SU-DHL-6 (cell line): ENCODE measurements at regions not wholly inside any gene's neighbourhood (a gene's known extent, or its start where the extent isn't known, plus 50 kb on each side); places are given as distances from the start of the nearest gene placed in this dataset.
A peak's percentile ranks its signal among the peaks of the same experiment; 100 is the strongest.

ENCODE experiments used
- H2AFZ ChIP-seq: fragments of 200-600 bp; sonication (generic); 2 replicates; pipeline ENCODE4 v1.6.1; 2014; ENCODE audit warnings: low read depth, mild to moderate bottlenecking, moderate library complexity, mixed read lengths, antibody characterized with exemption, low read length; ENCODE audit not compliant: severe bottlenecking
- H3F3A ChIP-seq: fragments of 200-600 bp; shearing (Covaris generic); 2 replicates; pipeline ENCODE4 v1.6.0; 2016; ENCODE audit warnings: antibody characterized with exemption, mild to moderate bottlenecking; ENCODE audit not compliant: insufficient read depth
- H3K27ac ChIP-seq: fragments of 200-600 bp; sonication (generic); 2 replicates; pipeline ENCODE4 v1.5.1; 2016; ENCODE audit warnings: low read depth, mild to moderate bottlenecking, low read length, moderate library complexity, mixed read lengths
- H3K27me3 ChIP-seq: fragments of 200-600 bp; sonication (generic), shearing (Covaris generic); 2 replicates; pipeline ENCODE4 v1.6.0; 2014; ENCODE audit warnings: mild to moderate bottlenecking, low read length
- H3K36me3 ChIP-seq: fragments of 200-600 bp; sonication (generic); 2 replicates; pipeline ENCODE4 v1.6.1; 2014; ENCODE audit warnings: mild to moderate bottlenecking, low read length, mixed read lengths
- H3K4me2 ChIP-seq: fragments of 300-600, 200-600 bp; shearing (Covaris generic), sonication (generic); 2 replicates; pipeline ENCODE4 v1.6.0; 2014; ENCODE audit warnings: low read length, low read depth, mild to moderate bottlenecking; ENCODE audit not compliant: poor library complexity, severe bottlenecking
- H3K4me3 ChIP-seq: fragments of 200-600 bp; sonication (generic); 2 replicates; pipeline ENCODE4 v1.5.1; 2014; ENCODE audit warnings: antibody characterized with exemption, low read length, mild to moderate bottlenecking, mixed read lengths; ENCODE audit not compliant: insufficient read depth, poor library complexity, severe bottlenecking
- H3K79me2 ChIP-seq: fragments of 200-600 bp; sonication (generic); 2 replicates; pipeline ENCODE4 v1.6.1; 2014; ENCODE audit warnings: mild to moderate bottlenecking, low read length, moderate library complexity; ENCODE audit not compliant: insufficient read depth
- H3K9ac ChIP-seq: fragments of 200-600 bp; sonication (generic); 2 replicates; pipeline ENCODE4 v1.7.0; 2014; ENCODE audit warnings: mild to moderate bottlenecking, low read length
- H3K9me2 ChIP-seq: fragments of 200-600 bp; sonication (generic); replicated peaks from 2 replicates; pipeline ENCODE4 v1.6.1; 2014; ENCODE audit warnings: low read length; ENCODE audit not compliant: insufficient read depth
- H3K9me3 ChIP-seq: fragments of 200-600 bp; sonication (generic); 2 replicates; pipeline ENCODE4 v1.6.1; 2014; ENCODE audit warnings: low read length, mixed read lengths; ENCODE audit not compliant: insufficient read depth
- H4K20me1 ChIP-seq: fragments of 200-600 bp; sonication (generic); 2 replicates; pipeline ENCODE4 v1.6.1; 2014; ENCODE audit warnings: low read depth, mild to moderate bottlenecking, antibody characterized with exemption, low read length, moderate library complexity, mixed read lengths
- CTCF ChIP-seq: fragments of 200-600 bp; sonication (generic); IDR thresholded peaks from one replicate; pipeline ENCODE4 v1.5.1; 2017; ENCODE audit warnings: antibody characterized with exemption, mild to moderate bottlenecking, low read length, moderate library complexity; ENCODE audit not compliant: insufficient read depth, poor library complexity, severe bottlenecking
- EZH2phosphoT487 ChIP-seq: fragments of 200-600 bp; sonication (generic), shearing (Covaris generic); conservative IDR thresholded peaks from 2 replicates; pipeline ENCODE4 v1.6.1; 2018; ENCODE audit warnings: mild to moderate bottlenecking, antibody characterized with exemption, low read length, moderate library complexity, mixed read lengths

DNA sequence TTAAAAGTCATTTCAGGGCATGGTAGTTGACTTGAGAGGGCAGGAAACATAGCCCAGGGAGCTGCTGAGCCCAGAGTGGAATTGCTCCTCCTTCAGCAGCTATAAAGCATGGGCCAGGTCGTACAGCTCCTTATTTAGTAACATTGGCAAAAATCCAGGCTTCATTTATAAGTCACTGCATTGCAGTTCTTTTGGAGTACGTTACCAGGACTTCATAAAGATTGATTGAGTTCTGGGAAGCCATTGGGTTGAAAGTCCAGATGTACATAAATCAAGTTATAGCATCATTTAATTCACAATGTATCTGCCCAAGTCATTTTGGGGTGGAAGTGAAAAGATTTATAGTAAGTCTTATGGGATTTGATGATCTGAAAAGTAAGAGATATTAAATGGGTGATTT is 53.0 kb upstream of the ANKEF1 start:
- TF ChIP-seq EZH2phosphoT487 (no peak), CTCF (no peak)
- H3K36me3 ChIP-seq, result no peaks in the 10 kb centered on the region
- no peak overlapping the region for H2AFZ ChIP-seq

GRCh38 chr20:9978397-9979004 is 56.3 kb upstream of the ANKEF1 start:
- Histone ChIP-seq H2AFZ (no peak overlapping the region), H3K9me2 (no peaks in the 10 kb centered on the region), H3F3A (no peaks in the 10 kb centered on the region), H3K4me2 (no peak overlapping the region), H3K79me2 (no peaks in the 10 kb centered on the region), H3K27ac (no peak overlapping the region), H3K9me3 (no peaks in the 10 kb centered on the region), H4K20me1 (no peaks in the 10 kb centered on the region), H3K4me3 (no peak overlapping the region), H3K9ac (no peak overlapping the region), H3K27me3 (no peaks in the 10 kb centered on the region), H3K36me3 (no peaks in the 10 kb centered on the region)
- TF ChIP-seq EZH2phosphoT487 (no peak), CTCF (peak; percentile 39)

More for the DNA sequence above, 53.0 kb upstream of the ANKEF1 start:
- H3K9me2 ChIP-seq, result no peaks in the 10 kb centered on the region
- H3K4me2 ChIP-seq, result no peak overlapping the region
- H3K4me3 ChIP-seq, result no peak overlapping the region
- no peaks in the 10 kb centered on the region for H3K27me3 ChIP-seq
- no peak overlapping the region for H3K9ac ChIP-seq
- H3K27ac ChIP-seq, result no peak overlapping the region
- H4K20me1 ChIP-seq, result no peaks in the 10 kb centered on the region
- H3K9me3 ChIP-seq, result no peaks in the 10 kb centered on the region
- no peaks in the 10 kb centered on the region for H3K79me2 ChIP-seq
- H3F3A ChIP-seq, result no peaks in the 10 kb centered on the region

GRCh38 chr20:9977629-9978028 is 57.2 kb upstream of the ANKEF1 start:
- H2AFZ ChIP-seq, result no peak overlapping the region
- H3K79me2 ChIP-seq, result no peaks in the 10 kb centered on the region
- TF ChIP-seq EZH2phosphoT487 (no peak), CTCF (no peak)
- no peak overlapping the region for H3K4me3 ChIP-seq
- H3K36me3 ChIP-seq, result no peaks in the 10 kb centered on the region
- no peaks in the 10 kb centered on the region for H3K9me2 ChIP-seq
- no peak overlapping the region for H3K27ac ChIP-seq
- no peaks in the 10 kb centered on the region for H3K9me3 ChIP-seq
- H4K20me1 ChIP-seq, result no peaks in the 10 kb centered on the region
- no peak overlapping the region for H3K9ac ChIP-seq
- H3F3A ChIP-seq, result no peaks in the 10 kb centered on the region
- no peak overlapping the region for H3K4me2 ChIP-seq
- H3K27me3 ChIP-seq, result no peaks in the 10 kb centered on the region
